DND-41 (cell line): ENCODE measurements at regions not wholly inside any gene's neighbourhood (a gene's known extent, or its start where the extent isn't known, plus 50 kb on each side); places are given as distances from the start of the nearest gene placed in this dataset.

Experiments
- CTCF ChIP-seq: IDR thresholded peaks from 2 replicates; pipeline ENCODE4 v1.5.1; 2012; ENCODE audit warnings: borderline replicate concordance, low read length, moderate library complexity, mild to moderate bottlenecking; ENCODE audit not compliant: poor library complexity, severe bottlenecking; ENCODE audit errors: extremely low read depth
- EZH2 ChIP-seq: IDR thresholded peaks from 3 replicates; pipeline ENCODE4 v1.6.1; 2012; ENCODE audit warnings: borderline replicate concordance, low read depth, mild to moderate bottlenecking, moderate library complexity, low read length, inconsistent platforms; ENCODE audit not compliant: severe bottlenecking

- TF ChIP-seq EZH2 (no peak), CTCF (no peak)
These were observed 1991.3 kb upstream of the C9orf72 start for GRCh38 chr9:29564564-29564963.
